ENCODE measurements at regions not wholly inside any gene's neighbourhood (a gene's known extent, or its start where the extent isn't known, plus 50 kb on each side); places are given as distances from the start of the nearest gene placed in this dataset.

DNA sequence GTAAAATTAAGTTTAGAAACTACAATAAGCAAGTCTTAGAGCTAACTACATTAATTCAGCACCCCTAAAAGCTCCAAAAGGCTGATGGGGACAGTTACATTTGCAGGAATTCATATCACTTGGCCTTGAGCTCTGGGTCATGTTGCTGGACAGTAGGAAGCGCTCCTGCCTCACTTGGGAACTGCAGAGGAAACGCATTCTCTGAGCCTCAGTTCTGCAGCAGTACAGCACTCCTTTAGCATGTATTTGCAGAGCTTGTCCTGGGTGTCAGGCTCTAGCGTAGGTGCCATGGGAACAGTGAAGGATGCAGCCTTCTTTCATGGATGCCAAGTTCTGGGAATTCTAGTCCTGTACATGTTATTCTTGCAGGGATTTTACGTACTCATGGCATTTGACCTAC is 710.4 kb downstream of the IRX1 start:
- no peak overlapping the region for H3K27ac ChIP-seq
- H3K4me3 ChIP-seq (ENCODE audit: low read depth, low read length), result no peak overlapping the region
- no peak for DNase-seq
- H3K36me3 ChIP-seq (replicated peaks), result no peaks in the 10 kb centered on the region
- no peak for TF ChIP-seq CTCF (IDR thresholded peaks at IDR 0.05; ENCODE audit: low read depth, low read length, missing control alignments)
- H3K27me3 ChIP-seq (replicated peaks), result no peaks in the 10 kb centered on the region
- in situ Hi-C loops (cut with HindIII; ENCODE audit: low pct_ligation_motif_present, low sequenced_read_pairs), result no loop called here

- no peak for TF ChIP-seq CTCF (IDR thresholded peaks at IDR 0.05; ENCODE audit: low read depth, low read length, missing control alignments)
- Histone ChIP-seq H3K27me3 (replicated peaks) (no peaks in the 10 kb centered on the region), H3K36me3 (replicated peaks) (no peaks in the 10 kb centered on the region), H3K4me3 (ENCODE audit: low read depth, low read length) (no peak overlapping the region), H3K27ac (no peak overlapping the region)
- in situ Hi-C loops (cut with HindIII; ENCODE audit: low pct_ligation_motif_present, low sequenced_read_pairs), result no loop called here
- no peak for DNase-seq
These were observed 713.4 kb downstream of the IRX1 start for GRCh38 chr5:4309026-4309425.

DNA sequence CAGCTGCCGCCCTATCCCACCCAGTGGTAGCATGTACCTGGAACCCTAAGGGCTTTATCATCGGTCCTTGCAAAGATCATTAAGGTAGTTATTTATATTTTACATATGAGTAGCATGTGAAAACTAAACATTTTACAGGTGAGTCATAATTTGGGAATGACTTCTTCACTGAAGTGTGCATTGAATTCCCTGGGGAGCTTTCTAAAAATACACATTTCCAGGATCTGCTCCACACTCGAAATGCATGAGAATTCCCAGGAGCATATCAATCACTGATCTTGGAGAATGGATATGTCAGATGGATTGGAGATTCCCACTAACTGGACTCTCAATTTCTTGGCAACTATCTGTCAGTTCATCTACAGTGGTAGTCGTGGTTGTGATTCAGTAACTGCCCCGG is 717.5 kb downstream of the IRX1 start:
- DNase-seq, result no peak
- no peak overlapping the region for H3K27ac ChIP-seq
- no peaks in the 10 kb centered on the region for H3K27me3 ChIP-seq (replicated peaks)
- in situ Hi-C loops (cut with HindIII; ENCODE audit: low pct_ligation_motif_present, low sequenced_read_pairs), result no loop called here
- TF ChIP-seq CTCF (IDR thresholded peaks at IDR 0.05; ENCODE audit: low read depth, low read length, missing control alignments), result no peak
- no peaks in the 10 kb centered on the region for H3K36me3 ChIP-seq (replicated peaks)
- H3K4me3 ChIP-seq (ENCODE audit: low read depth, low read length), result no peak overlapping the region

GRCh38 chr5:4319478-4320128 is 724.0 kb downstream of the IRX1 start:
- in situ Hi-C loops (cut with HindIII; ENCODE audit: low pct_ligation_motif_present, low sequenced_read_pairs), result no loop called here
- Histone ChIP-seq H3K27me3 (replicated peaks) (no peaks in the 10 kb centered on the region), H3K4me3 (ENCODE audit: low read depth, low read length) (no peak overlapping the region), H3K36me3 (replicated peaks) (no peaks in the 10 kb centered on the region), H3K27ac (no peak overlapping the region)
- no peak for TF ChIP-seq CTCF (IDR thresholded peaks at IDR 0.05; ENCODE audit: low read depth, low read length, missing control alignments)
- DNase-seq, result no peak

DNA sequence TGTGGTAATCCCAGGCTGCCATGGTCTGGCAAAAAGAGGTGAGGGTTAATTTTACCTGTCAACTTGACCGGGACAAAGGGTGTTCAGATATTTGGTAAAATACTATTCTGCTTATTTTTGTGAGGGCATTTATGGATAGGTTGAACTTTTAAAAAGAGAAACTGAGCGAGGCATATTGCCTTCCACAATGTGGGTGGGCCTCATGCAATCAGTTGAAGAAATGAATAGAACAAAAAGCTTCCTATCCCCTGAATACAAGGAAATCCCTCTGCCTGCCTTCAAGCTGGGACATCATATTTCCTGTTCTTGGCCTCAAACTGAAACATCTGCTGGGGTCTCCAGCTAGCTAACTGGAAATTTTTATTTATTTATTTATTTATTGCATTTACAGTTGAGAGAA is 734.7 kb downstream of the IRX1 start:
- DNase-seq, result no peak
- in situ Hi-C loops (cut with HindIII; ENCODE audit: low pct_ligation_motif_present, low sequenced_read_pairs), result no loop called here
- no peak for TF ChIP-seq CTCF (IDR thresholded peaks at IDR 0.05; ENCODE audit: low read depth, low read length, missing control alignments)

DNA sequence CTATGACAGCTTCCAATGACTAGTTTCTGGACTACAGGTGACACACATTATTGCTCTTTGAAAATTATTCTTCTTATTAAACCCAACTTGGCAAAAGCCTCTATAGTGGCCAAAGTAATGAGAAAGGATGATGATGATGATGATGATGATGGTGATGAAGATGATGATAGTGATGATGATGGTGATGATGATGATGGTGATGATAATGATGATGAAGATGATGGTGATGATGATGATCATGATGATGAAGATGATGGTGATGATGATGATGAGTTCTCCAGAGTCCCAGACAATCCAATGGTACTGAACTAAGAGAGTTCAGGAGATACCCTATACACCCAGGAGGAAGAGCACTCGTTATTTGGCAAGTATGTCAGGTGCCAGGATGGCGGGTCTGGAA is 739.4 kb downstream of the IRX1 start:
- Histone ChIP-seq H3K27ac (no peak overlapping the region), H3K36me3 (replicated peaks) (no peaks in the 10 kb centered on the region), H3K27me3 (replicated peaks) (no peaks in the 10 kb centered on the region), H3K4me3 (ENCODE audit: low read depth, low read length) (no peak overlapping the region)
- DNase-seq, result no peak
- in situ Hi-C loops (cut with HindIII; ENCODE audit: low pct_ligation_motif_present, low sequenced_read_pairs), result no loop called here
- no peak for TF ChIP-seq CTCF (IDR thresholded peaks at IDR 0.05; ENCODE audit: low read depth, low read length, missing control alignments)

More for the DNA sequence above, 734.7 kb downstream of the IRX1 start:
- H3K36me3 ChIP-seq (replicated peaks), result no peaks in the 10 kb centered on the region
- no peak overlapping the region for H3K27ac ChIP-seq
- no peak overlapping the region for H3K4me3 ChIP-seq (ENCODE audit: low read depth, low read length)
- no peaks in the 10 kb centered on the region for H3K27me3 ChIP-seq (replicated peaks)
